Ovary (tissue), 3 donors: ENCODE measurements at regions not wholly inside any gene's neighbourhood (a gene's known extent, or its start where the extent isn't known, plus 50 kb on each side); places are given as distances from the start of the nearest gene placed in this dataset.

ENCODE experiments used
- CTCF ChIP-seq, 3 donors: fragments of 450-650 bp in 2 of 3; fragments of 200-600 bp in 1 of 3; IDR thresholded peaks; one replicate each; pipeline versions ENCODE4 v1.5.1 to v1.8.0; 2016 to 2022; ENCODE audit warnings: antibody characterized with exemption in 3 of 3, mild to moderate bottlenecking in 1 of 3
- EP300 ChIP-seq: sonication (generic); formaldehyde crosslinking; IDR thresholded peaks from one replicate; pipeline ENCODE4 v1.6.1; 2017; ENCODE audit warnings: antibody characterized with exemption
- POLR2A ChIP-seq: fragments of 450-650 bp; IDR thresholded peaks from one replicate; pipeline ENCODE4 v1.6.1; 2017; ENCODE audit warnings: antibody characterized with exemption, mild to moderate bottlenecking, moderate library complexity
- donor health status: DM: no; HTN: no; CAD: no.

GRCh38 chr2:183522489-183523266 is 398.4 kb downstream of the NUP35 start:
- TF ChIP-seq POLR2A (no peak), CTCF (IDR thresholded peaks at IDR 0.05) (no peak), EP300 (no peak)
